ENCODE measurements at regions not wholly inside any gene's neighbourhood (a gene's known extent, or its start where the extent isn't known, plus 50 kb on each side); places are given as distances from the start of the nearest gene placed in this dataset.

DNA sequence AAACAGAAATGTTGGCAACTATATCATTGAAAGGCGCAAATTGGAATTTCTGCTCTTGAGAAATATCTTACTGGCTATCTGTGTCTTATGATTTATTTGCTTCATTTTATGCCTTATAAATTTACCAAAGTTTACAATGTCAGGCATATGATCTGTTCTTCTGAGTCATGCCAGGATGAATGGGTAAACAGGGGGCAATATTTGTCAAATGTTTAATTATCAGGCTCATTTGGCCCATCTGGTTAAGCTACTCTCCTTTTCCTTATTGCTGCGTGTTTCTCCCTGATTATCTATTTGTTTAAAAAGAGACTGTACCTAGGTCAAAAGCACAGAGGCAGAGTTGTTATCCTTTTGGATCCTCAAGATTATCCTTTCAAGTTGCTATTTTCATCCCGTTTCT is 903.8 kb upstream of the PCDH10 start:
- DNase-seq (ENCODE audit: low spot score): no peak

GRCh38 chr4:132264176-132264575 is 884.9 kb upstream of the PCDH10 start:
- DNase-seq (ENCODE audit: low spot score): no peak

GRCh38 chr4:132266374-132266773 is 882.7 kb upstream of the PCDH10 start:
- no peak for DNase-seq (ENCODE audit: low spot score)

- DNase-seq (ENCODE audit: low spot score): no peak
Measured at GRCh38 chr4:132267321-132267720, 881.8 kb upstream of the PCDH10 start.

DNA sequence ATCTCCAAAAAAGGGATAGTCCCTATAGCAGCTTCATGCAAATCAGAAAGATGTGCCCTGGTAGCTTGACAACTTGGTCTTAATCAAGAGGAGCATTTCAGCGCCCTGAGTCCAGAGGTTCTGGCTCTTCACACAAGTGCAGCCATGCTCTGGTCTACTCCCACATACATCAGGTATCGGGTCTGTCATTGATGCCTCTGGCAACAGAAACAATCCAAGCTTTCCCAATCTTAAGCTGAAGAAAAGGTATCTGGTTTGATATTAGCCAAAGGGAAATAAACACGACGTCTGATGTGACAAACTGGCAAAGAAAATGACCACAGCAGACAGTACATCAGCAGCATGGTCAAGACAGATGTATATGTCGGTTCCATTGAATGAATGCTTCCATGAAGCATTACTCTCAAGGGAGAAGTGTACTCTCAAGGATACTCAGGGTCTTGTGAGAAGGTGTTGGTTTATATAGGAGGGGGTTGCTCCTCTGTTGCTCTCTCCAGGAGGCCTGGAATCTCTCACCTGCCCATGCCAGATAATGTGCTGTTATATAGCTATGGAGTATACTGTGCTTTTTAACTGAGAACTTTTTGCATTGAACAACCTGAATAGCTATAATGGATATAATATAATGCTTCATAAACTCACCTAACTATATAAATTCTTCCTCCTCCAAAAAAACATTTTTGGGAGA is 879.6 kb upstream of the PCDH10 start:
- DNase-seq (ENCODE audit: low spot score): no peak

DNA sequence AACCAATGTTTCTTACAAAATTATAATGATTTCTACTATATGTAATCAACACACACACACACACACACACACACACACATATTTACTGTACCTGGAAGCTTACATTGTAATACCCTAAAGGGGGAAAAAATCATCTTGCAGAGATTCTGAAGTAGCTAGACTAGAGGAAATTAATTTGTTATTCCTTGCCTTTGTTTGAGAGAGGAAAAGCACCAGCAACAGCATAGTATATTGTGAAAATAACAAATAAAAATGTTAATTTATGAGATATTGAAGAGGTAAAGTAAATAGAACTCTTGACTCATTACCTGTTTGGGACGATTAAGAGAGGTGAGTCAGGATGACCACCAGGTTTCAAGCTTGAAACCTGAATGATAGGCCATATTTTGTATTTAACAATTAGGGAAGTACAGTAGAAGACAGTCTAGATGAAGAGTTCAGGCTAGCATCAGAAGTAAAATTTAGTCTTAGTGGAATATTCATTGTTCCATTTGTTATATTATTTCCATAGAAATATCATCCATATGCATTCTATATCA is 873.4 kb upstream of the PCDH10 start:
- DNase-seq (ENCODE audit: low spot score): no peak

DNA sequence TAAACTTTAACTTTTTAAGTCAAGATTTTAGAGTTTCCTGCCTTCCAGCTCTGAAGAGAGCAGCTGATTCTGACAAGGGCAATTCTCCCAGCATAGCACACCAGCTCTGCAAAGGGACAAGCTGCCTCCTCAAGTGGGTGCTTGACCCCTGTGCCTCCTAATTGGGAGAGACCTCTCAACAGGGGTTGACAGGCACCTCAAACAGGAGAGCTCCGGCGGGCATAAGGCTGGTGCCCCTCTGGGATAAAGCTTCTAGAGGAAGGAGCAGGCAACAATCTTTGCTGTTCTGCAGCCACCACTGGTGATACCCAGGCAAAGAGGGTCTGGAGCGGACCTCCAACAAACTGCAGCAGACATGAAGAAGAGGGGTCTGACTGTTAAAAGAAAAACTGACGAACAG is 872.9 kb upstream of the PCDH10 start:
- peak; percentile 87 for DNase-seq (ENCODE audit: low spot score)

DNA sequence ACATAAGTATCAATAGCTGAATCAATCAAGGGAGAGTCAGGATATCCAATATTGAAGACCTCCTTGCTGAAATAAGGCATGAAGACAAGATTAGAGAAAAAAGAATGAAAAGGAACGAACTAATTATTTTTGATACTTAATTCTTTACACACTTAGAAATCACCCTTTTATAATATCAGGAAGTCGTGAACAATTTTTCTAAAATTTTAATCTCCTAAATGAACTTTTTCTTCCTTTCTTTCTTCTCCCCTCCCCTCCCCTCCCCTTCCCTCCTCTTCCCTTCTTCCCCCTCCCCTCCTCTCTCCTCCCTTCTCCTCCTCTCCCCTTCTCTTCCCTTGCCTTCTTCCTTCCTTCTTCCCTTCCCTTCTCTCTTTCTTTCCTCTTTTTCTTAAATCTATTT is 872.1 kb upstream of the PCDH10 start:
- DNase-seq (ENCODE audit: low spot score): no peak

DNA sequence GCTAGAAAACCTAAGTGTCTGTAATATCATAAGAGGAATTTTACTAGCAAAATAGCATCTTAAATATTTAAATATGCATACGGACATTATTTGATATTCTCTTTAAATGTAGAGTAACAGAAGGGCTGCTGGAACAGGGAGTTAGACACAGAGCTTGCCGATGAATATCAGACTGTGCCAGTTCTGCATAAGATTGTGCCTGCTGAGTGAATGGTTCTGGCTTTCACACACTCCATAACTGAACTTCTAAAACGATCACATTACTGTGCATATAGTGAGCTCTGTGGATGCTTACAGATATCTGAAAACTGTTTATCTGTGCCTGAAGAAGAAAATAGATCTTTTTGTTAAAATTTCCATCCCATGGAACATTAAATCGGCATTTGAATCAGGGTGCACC is 867.4 kb upstream of the PCDH10 start:
- DNase-seq (ENCODE audit: low spot score): no peak

DNA sequence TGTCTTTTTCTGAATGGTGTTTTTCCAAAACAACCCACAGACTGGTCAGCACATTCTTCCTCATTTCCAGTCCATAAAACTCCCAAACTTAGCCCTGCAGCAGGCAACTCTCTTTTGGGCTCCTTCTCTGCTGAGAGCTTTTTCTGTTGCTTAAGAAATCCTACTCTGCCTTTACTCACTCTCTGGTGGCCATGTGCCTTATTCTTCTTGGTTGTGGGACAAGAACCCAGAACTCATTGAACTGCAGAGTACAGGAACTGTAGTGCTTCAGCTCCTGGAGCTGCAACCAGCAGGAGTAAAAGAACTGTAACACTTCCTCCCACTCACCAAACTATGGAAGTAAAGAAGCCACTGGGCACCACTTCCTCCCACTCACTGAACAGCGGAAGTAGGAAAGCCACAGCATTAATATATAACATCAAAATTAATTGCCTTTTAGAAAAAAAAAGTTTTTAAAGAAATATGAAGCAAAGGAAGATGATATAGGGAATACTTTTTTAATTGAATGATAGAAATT is 864.1 kb upstream of the PCDH10 start:
- no peak for DNase-seq (ENCODE audit: low spot score)

- no peak for DNase-seq (ENCODE audit: low spot score)
Measured at GRCh38 chr4:132297346-132297745, 851.7 kb upstream of the PCDH10 start.

GRCh38 chr4:132299841-132300240 is 849.3 kb upstream of the PCDH10 start:
- no peak for DNase-seq (ENCODE audit: low spot score)

DNA sequence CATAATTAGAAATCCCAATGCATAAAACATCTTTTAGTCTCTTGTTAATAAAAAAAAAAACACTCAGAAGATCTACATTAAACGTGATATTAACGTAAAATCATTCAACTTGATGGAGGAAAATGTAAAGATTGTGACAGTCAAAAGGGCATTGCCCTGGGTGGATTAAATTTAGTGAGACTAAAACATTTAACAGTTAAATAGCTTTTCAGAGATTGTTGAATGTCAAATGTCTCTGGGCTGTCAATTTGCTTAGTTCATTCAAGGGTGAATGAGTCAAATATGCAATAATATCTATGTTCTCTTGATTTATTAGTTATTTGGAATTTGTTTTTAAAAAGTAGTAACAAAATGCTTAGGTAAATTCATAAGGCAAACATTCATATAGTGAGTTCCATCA is 836.6 kb upstream of the PCDH10 start:
- DNase-seq (ENCODE audit: low spot score): no peak

- DNase-seq (ENCODE audit: low spot score): no peak
Measured at GRCh38 chr4:132313852-132314251, 835.2 kb upstream of the PCDH10 start.

DNA sequence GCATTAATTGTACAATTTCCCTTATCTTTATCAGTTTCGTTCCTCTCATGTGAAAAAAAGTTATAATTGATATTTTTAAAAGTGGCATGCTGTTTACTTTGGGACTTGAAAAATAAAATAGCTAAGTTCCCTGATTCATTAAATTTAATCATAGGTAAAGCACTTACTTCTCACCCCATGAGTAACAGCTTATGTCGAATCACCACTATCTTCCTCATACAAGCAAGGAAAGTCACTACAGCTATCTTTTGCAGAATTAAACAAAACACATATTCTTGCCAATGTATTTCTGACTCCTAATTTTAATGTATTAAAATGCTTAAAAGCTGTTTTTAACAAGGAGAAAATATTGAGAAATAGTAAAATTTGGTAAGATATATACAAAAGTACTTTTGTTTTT is 832.4 kb upstream of the PCDH10 start:
- no peak for DNase-seq (ENCODE audit: low spot score)

- no peak for DNase-seq (ENCODE audit: low spot score)
Measured at GRCh38 chr4:132317923-132318322, 831.2 kb upstream of the PCDH10 start.

DNA sequence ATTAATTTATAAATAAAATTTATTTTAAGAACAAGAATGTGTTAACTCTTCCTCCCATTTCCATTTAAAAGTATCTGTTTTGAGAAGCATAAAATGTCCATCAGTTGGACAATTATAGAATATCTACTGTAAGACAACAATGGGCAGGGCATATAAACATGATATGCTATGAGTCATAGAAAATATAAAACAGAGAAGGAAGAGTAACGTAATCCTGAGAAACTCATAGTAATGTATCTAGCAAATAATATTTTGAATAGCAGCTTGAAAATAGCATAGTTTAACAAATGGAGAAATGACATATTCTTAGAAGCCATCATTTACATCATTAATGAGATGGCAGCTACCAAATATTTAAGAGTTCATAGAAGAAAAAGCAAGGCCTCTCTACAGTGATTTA is 820.3 kb upstream of the PCDH10 start:
- no peak for DNase-seq (ENCODE audit: low spot score)

- no peak for DNase-seq (ENCODE audit: low spot score)
Measured at GRCh38 chr4:132330994-132331393, 818.1 kb upstream of the PCDH10 start.

DNA sequence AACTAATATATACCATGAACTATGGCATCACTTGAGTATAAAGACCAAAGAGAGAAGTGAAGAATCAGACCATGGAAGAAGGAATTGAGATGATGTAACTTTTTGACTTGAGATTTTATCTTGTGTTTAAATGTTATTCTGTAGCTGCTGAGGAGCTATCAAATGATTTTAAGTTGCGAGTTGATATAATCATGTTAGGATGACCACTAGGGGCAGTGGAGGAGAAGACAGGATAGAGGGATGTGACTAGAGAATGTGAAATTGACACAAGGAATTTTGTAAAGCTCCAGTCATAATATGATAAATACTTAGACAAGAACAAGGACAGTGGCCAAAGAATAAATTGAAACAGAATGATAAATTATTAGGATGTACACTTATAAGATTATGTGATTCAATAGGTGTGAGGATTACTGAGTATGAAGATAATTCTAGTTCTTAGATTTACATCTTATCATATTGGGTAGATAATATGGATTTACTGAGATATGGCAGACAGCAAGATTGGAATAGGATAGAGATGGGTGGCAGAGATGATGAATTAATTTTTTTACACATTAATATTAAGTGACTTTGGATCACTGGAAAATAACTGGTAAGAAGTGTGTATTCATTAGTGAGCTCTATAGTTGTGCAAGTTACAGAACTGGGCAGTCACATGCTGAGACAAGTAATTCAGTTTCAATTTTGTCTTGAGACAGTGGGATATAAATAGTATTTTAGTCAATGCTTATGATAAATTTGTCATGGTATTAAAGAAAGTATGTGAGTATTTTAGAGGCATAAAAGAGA is 816.0 kb upstream of the PCDH10 start:
- DNase-seq (ENCODE audit: low spot score): no peak

DNA sequence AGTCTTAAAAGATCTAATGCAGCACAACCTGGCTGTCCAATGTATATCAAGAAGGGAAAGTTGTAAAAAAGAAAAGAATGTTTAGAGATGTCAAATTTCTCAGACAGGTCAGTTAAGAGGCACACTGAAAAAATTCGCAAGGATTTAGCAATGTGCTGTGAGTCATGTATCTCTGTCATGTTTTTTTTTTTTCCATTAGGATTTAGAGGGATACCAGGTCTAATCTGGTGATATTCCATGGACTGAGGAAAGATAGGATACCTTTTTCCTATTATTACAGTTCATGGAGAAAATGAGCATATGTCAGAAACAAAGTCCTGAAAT is 815.4 kb upstream of the PCDH10 start:
- DNase-seq (ENCODE audit: low spot score): no peak

GRCh38 chr4:132334081-132334480 is 815.0 kb upstream of the PCDH10 start:
- no peak for DNase-seq (ENCODE audit: low spot score)

- DNase-seq (ENCODE audit: low spot score): no peak
Measured at GRCh38 chr4:132344924-132345828, 803.9 kb upstream of the PCDH10 start.

Measured in mesenteric fat pad (tissue), 1 donor.